HepG2 (cell line): ENCODE measurements at regions not wholly inside any gene's neighbourhood (a gene's known extent, or its start where the extent isn't known, plus 50 kb on each side); places are given as distances from the start of the nearest gene placed in this dataset.

ENCODE experiments used
- ATAC-seq: fragments of 200-7000 bp; cut with Tn5 transposase; 3 replicates; pipeline ENCODE4 v1.9.1; 2020; ENCODE audit warnings: mild to moderate bottlenecking, moderate library complexity
- BruUV-seq: library from RNA; stranded (reverse); fragments of 400-500 nt; replicated peaks from 2 replicates; lab custom pipeline; 2021; lab: Mats Ljungman, UMichigan
- CTCF ChIA-PET: fragments of 300-600 bp; formaldehyde crosslinking; extraction: SDS; loops from one replicate; lab custom pipeline; 2021; ENCODE audit warnings: low total read pairs, inconsistent platforms, low intra/inter-chr PET ratio; lab: Yijun Ruan, JAX
- POLR2A ChIA-PET: fragments of 350-600 bp; sonication (Branson Sonifier 250); formaldehyde crosslinking; loops from one replicate; lab custom pipeline; 2020; ENCODE audit warnings: antibody characterized with exemption, inconsistent platforms; lab: Yijun Ruan, JAX
- DNase-seq: peaks from one replicate; pipeline ENCODE4 v3.0.0-alpha.2; 2015; ENCODE audit warnings: low spot score
- FAIRE-seq: peaks from 3 replicates; lab custom pipeline; 2011; peaks lifted over from hg19 to GRCh38; lab: Jason Lieb, UNC
- H2AFZ ChIP-seq: one replicate; pipeline ENCODE4 v1.6.1; 2011; ENCODE audit warnings: low read length, inconsistent platforms
- H3K27ac ChIP-seq: fragments of 300-600 bp; 3 replicates; pipeline ENCODE4 v1.8.0; 2011; ENCODE audit warnings: mixed run types, mild to moderate bottlenecking, mixed read lengths, low read length, inconsistent platforms; ENCODE audit not compliant: insufficient read depth; ENCODE audit errors: extremely low read length
- H3K27me3 ChIP-seq, 2 experiments: fragments of 200-600 bp in 1 of 2; 2 replicates in 1 of 2; 3 replicates in 1 of 2; pipeline versions ENCODE4 v1.6.0 to v1.8.0; 2011; ENCODE audit warnings: low read length in 2 of 2, mild to moderate bottlenecking in 2 of 2, moderate library complexity in 2 of 2, inconsistent platforms in 1 of 2; ENCODE audit not compliant: insufficient read depth in 2 of 2, control insufficient read depth in 1 of 2
- H3K36me3 ChIP-seq, 2 experiments: fragments of 200-600 bp in 1 of 2; replicated peaks in 1 of 2; 2 replicates in 1 of 2; 3 replicates in 1 of 2; pipeline versions ENCODE4 v1.5.1 to v1.8.0; 2011; ENCODE audit warnings: low read length in 2 of 2, inconsistent platforms in 1 of 2; ENCODE audit not compliant: insufficient read depth in 2 of 2, control insufficient read depth in 1 of 2
- H3K4me1 ChIP-seq: 2 replicates; pipeline ENCODE4 v1.5.1; 2012; ENCODE audit warnings: low read length, inconsistent platforms; ENCODE audit not compliant: insufficient read depth
- H3K4me2 ChIP-seq: 2 replicates; pipeline ENCODE4 v1.6.0; 2011; ENCODE audit warnings: low read depth, low read length, inconsistent platforms
- H3K4me3 ChIP-seq, 3 experiments: fragments of 200-600 bp in 1 of 3; sonication (generic), shearing (Covaris generic) in 1 of 3; replicated peaks in 1 of 3; 2 replicates each; pipeline ENCODE4 v1.5.1; 2011 to 2016; ENCODE audit warnings: low read length in 3 of 3, inconsistent platforms in 2 of 3, low read depth in 2 of 3, mild to moderate bottlenecking in 2 of 3, control low read depth in 1 of 3, mixed read lengths in 1 of 3; ENCODE audit not compliant: insufficient read depth in 1 of 3
- H3K79me2 ChIP-seq: one replicate; pipeline ENCODE4 v1.6.1; 2011; ENCODE audit warnings: low read length, inconsistent platforms; ENCODE audit not compliant: insufficient read depth
- H3K9ac ChIP-seq: 2 replicates; pipeline ENCODE4 v1.6.0; 2011; ENCODE audit warnings: mild to moderate bottlenecking, low read depth, low read length, inconsistent platforms; ENCODE audit not compliant: insufficient read depth
- H3K9me3 ChIP-seq: 2 replicates; pipeline ENCODE4 v1.5.1; 2012; ENCODE audit warnings: mild to moderate bottlenecking, low read length
- H4K20me1 ChIP-seq: 2 replicates; pipeline ENCODE4 v1.6.0; 2011; ENCODE audit warnings: inconsistent platforms, mild to moderate bottlenecking, low read length, moderate library complexity; ENCODE audit not compliant: insufficient read depth
- TGIF2 ChIP-seq: IDR thresholded peaks from 2 replicates; pipeline ENCODE4 v1.6.1; 2016; ENCODE audit warnings: control low read depth, missing compliant biosample characterization
- ZNF12 ChIP-seq: sonication (generic); formaldehyde crosslinking; IDR thresholded peaks from 2 replicates; pipeline ENCODE4 v1.5.0; 2020; ENCODE audit warnings: missing genetic modification reagents
- WGBS: methylation state at CpG from one replicate; pipeline ENCODE4 v1.1.6; 2017; ENCODE audit warnings: low lambda C conversion rate; 5-methylcytosine and 5-hydroxymethylcytosine counted together
- in situ Hi-C: cut with HindIII; loops from 2 replicates; pipeline ENCODE4 v1.10.0; 2017; ENCODE audit warnings: low pct_unique_long_range_greater_than_20kb; ENCODE audit not compliant: extremely low pct_ligation_motif_present
- intact Hi-C: fragments of 100-400 bp; cut with micrococcal nuclease; formaldehyde crosslinking; loops from one replicate; pipeline ENCODE4 v1.10.0; 2022; ENCODE audit not compliant: unreplicated experiment
- TF ChIP-seq, protein P1 (sequence below), 2 experiments: fragments of 450-650 bp in 1 of 2; sonication (generic) in 1 of 2; formaldehyde crosslinking; IDR thresholded peaks; 2 replicates each; pipeline versions ENCODE4 v1.5.0 to v1.8.0; 2020 to 2022; ENCODE audit warnings: mild to moderate bottlenecking in 1 of 2, missing genetic modification reagents in 1 of 2
- TF ChIP-seq, protein P2 (sequence below): sonication (generic); formaldehyde crosslinking; IDR thresholded peaks from 2 replicates; pipeline ENCODE4 v1.4.0; 2020; ENCODE audit warnings: missing genetic modification reagents

DNA sequence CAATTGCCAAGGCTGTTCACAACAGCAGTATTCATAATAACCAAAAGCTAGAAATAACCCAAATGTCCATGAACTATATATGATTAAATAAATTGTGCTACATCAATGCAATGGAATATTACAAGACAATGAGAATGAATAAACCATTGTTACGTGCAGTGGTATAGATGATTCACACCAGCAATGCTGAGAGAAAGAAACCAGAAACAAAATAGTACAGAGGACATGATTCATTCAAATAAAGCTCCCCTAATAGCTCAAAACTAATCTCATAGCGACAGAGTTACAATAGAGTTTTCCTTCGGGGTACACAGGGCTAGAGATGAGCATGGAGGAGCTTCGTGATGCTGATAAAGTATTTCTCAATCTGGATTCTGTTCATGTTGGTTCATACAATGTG is 148.1 kb upstream of the SPANXN1 start:
- 3% methylated on average over 4 of the region's 4 CpGs for WGBS
- H3K4me3 ChIP-seq: no peak overlapping the region
- H2AFZ ChIP-seq: no peak overlapping the region
- no peak for DNase-seq
- H3K27ac ChIP-seq: no peak overlapping the region
- TF ChIP-seq ZNF12 (CRISPR knock-in tag) (no peak), TGIF2 (CRISPR knock-in tag) (no peak)
- TF ChIP-seq, protein P1, sequence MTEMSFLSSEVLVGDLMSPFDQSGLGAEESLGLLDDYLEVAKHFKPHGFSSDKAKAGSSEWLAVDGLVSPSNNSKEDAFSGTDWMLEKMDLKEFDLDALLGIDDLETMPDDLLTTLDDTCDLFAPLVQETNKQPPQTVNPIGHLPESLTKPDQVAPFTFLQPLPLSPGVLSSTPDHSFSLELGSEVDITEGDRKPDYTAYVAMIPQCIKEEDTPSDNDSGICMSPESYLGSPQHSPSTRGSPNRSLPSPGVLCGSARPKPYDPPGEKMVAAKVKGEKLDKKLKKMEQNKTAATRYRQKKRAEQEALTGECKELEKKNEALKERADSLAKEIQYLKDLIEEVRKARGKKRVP (CRISPR knock-in tag; IDR thresholded peaks at IDR 0.05): no peak
- TF ChIP-seq, protein P2, sequence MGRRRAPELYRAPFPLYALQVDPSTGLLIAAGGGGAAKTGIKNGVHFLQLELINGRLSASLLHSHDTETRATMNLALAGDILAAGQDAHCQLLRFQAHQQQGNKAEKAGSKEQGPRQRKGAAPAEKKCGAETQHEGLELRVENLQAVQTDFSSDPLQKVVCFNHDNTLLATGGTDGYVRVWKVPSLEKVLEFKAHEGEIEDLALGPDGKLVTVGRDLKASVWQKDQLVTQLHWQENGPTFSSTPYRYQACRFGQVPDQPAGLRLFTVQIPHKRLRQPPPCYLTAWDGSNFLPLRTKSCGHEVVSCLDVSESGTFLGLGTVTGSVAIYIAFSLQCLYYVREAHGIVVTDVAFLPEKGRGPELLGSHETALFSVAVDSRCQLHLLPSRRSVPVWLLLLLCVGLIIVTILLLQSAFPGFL (CRISPR knock-in tag): no peak
- no peaks in the 10 kb centered on the region for H3K4me1 ChIP-seq
- POLR2A ChIA-PET: no interaction called here
- H4K20me1 ChIP-seq: no peaks in the 10 kb centered on the region
- no peak for FAIRE-seq
- in situ Hi-C loops: no loop called here
- no peak overlapping the region for H3K4me2 ChIP-seq
- no TSS peak for BruUV-seq
- intact Hi-C loops: no loop called here
- no peak overlapping the region for H3K9ac ChIP-seq
- peaks cover 20% of the 10 kb centered on the region for H3K9me3 ChIP-seq
- H3K27me3 ChIP-seq: no peaks in the 10 kb centered on the region
- no peaks in the 10 kb centered on the region for H3K79me2 ChIP-seq
- CTCF ChIA-PET: no interaction called here
- no peaks in the 10 kb centered on the region for H3K36me3 ChIP-seq
- no peak for ATAC-seq
